Middle frontal gyrus (tissue), 1 donor: ENCODE measurements at regions not wholly inside any gene's neighbourhood (a gene's known extent, or its start where the extent isn't known, plus 50 kb on each side); places are given as distances from the start of the nearest gene placed in this dataset.
"Not testable (repeated sequence)": the region's sequence is repeated elsewhere in the genome, so short reads cannot be mapped to it uniquely, and the experiment has no call there.

Experiments used
- DNase-seq: peaks from one replicate; pipeline ENCODE4 v3.0.0-alpha.2; 2015; ENCODE audit warnings: low spot score; ENCODE audit errors: extremely low spot score

- no peak for DNase-seq
Measured at GRCh38 chr1:177646757-177647730, 322.8 kb downstream of the SEC16B start.

GRCh38 chr1:177645491-177646190 lies 324.2 kb downstream of the SEC16B start:
- no peak for DNase-seq

- DNase-seq: no peak
Measured at GRCh38 chr1:177640687-177641086, 329.2 kb downstream of the SEC16B start.

GRCh38 chr1:177634151-177634550 lies 335.7 kb downstream of the SEC16B start:
- not testable (repeated sequence) for DNase-seq

GRCh38 chr1:177632923-177633615 lies 336.8 kb downstream of the SEC16B start:
- DNase-seq: no peak

GRCh38 chr1:177631770-177632169 lies 338.1 kb downstream of the SEC16B start:
- no peak for DNase-seq

GRCh38 chr1:177629526-177629925 lies 340.3 kb downstream of the SEC16B start:
- no peak for DNase-seq

GRCh38 chr1:177627148-177627910 lies 342.5 kb downstream of the SEC16B start:
- no peak for DNase-seq

- no peak for DNase-seq
Measured at GRCh38 chr1:177620636-177621190, 349.1 kb downstream of the SEC16B start.

- DNase-seq: no peak
Measured at GRCh38 chr1:177615251-177615650, 354.6 kb downstream of the SEC16B start.

- DNase-seq: no peak
Measured at GRCh38 chr1:177611402-177611801, 358.5 kb downstream of the SEC16B start.

- no peak for DNase-seq
Measured at GRCh38 chr1:177609953-177610352, 359.9 kb downstream of the SEC16B start.

GRCh38 chr1:177600936-177601335 lies 368.9 kb downstream of the SEC16B start:
- no peak for DNase-seq

- no peak for DNase-seq
Measured at GRCh38 chr1:177600321-177600720, 369.5 kb downstream of the SEC16B start.

- DNase-seq: no peak
Measured at GRCh38 chr1:177597393-177597792, 372.5 kb downstream of the SEC16B start.

GRCh38 chr1:177596485-177596884 lies 373.4 kb downstream of the SEC16B start:
- no peak for DNase-seq

- no peak for DNase-seq
Measured at GRCh38 chr1:177593105-177593504, 376.8 kb downstream of the SEC16B start.

- no peak for DNase-seq
Measured at GRCh38 chr1:177592624-177593023, 377.2 kb downstream of the SEC16B start.

- no peak for DNase-seq
Measured at GRCh38 chr1:177591155-177591554, 378.7 kb downstream of the SEC16B start.

- no peak for DNase-seq
Measured at GRCh38 chr1:177589166-177589565, 380.7 kb downstream of the SEC16B start.

GRCh38 chr1:177586429-177586828 lies 383.4 kb downstream of the SEC16B start:
- no peak for DNase-seq
